ENCODE measurements at regions not wholly inside any gene's neighbourhood (a gene's known extent, or its start where the extent isn't known, plus 50 kb on each side); places are given as distances from the start of the nearest gene placed in this dataset.
A peak's percentile ranks its signal among the peaks of the same experiment; 100 is the strongest.
"Not testable (repeated sequence)": the region's sequence is repeated elsewhere in the genome, so short reads cannot be mapped to it uniquely, and the experiment has no call there.

- Histone ChIP-seq H3K36me3 (no peaks in the 10 kb centered on the region), H3K9ac (no peak overlapping the region), H3K27ac (no peak overlapping the region), H3K27me3 (no peaks in the 10 kb centered on the region), H3K4me3 (no peak overlapping the region), H4K20me1 (no peaks in the 10 kb centered on the region), H3K4me1 (peaks cover 0 to 5% (median 0%) of the 10 kb centered on the region in 10 experiments; a peak in 1 of 20 replicates), H3K4me2 (no peak overlapping the region), H3K9me3 (replicated peaks in 1 of 11) (peaks cover 0 to 15% (median 0%) of the 10 kb centered on the region in 11 experiments; a peak in 6 of 22 replicates)
- no peak for TF ChIP-seq Cebpa-rat (IDR thresholded peaks at IDR 0.05)
Measured at GRCh38 chr16:65819136-65819898, 547.2 kb upstream of the CDH5 start.

GRCh38 chr16:65817799-65818198, 548.7 kb upstream of the CDH5 start:
- TF ChIP-seq Cebpa-rat (IDR thresholded peaks at IDR 0.05): no peak
- Histone ChIP-seq H4K20me1 (no peaks in the 10 kb centered on the region), H3K4me2 (no peak overlapping the region), H3K36me3 (no peaks in the 10 kb centered on the region), H3K9ac (no peak overlapping the region), H3K9me3 (replicated peaks in 1 of 11) (peaks cover 0 to 13% (median 0%) of the 10 kb centered on the region in 11 experiments; a peak in 6 of 22 replicates), H3K27me3 (no peaks in the 10 kb centered on the region), H3K4me3 (no peak overlapping the region), H3K27ac (no peak overlapping the region), H3K4me1 (peaks cover 0 to 5% (median 0%) of the 10 kb centered on the region in 10 experiments; a peak in 1 of 20 replicates)

- H4K20me1 ChIP-seq: no peaks in the 10 kb centered on the region
- H3K4me3 ChIP-seq: no peak overlapping the region
- H3K36me3 ChIP-seq: no peaks in the 10 kb centered on the region
- no peak overlapping the region for H3K9ac ChIP-seq
- H3K4me2 ChIP-seq: 0 out of 22 replicates have a peak overlapping the region, but pooled peaks of 1 of the 11 experiments have one; percentile 3
- H3K9me3 ChIP-seq (replicated peaks in 1 of 11): peaks cover 0 to 6% (median 0%) of the 10 kb centered on the region in 11 experiments; a peak in 4 of 22 replicates
- H3K27ac ChIP-seq: no peak overlapping the region
- no peak for TF ChIP-seq Cebpa-rat (IDR thresholded peaks at IDR 0.05)
- H3K4me1 ChIP-seq: peaks cover 0 to 5% (median 0%) of the 10 kb centered on the region in 10 experiments; a peak in 1 of 20 replicates
- no peaks in the 10 kb centered on the region for H3K27me3 ChIP-seq
Measured at GRCh38 chr16:65817066-65817465, 549.4 kb upstream of the CDH5 start.

- no peak overlapping the region for H3K4me3 ChIP-seq
- no peaks in the 10 kb centered on the region for H3K36me3 ChIP-seq
- H4K20me1 ChIP-seq: no peaks in the 10 kb centered on the region
- peaks cover 0 to 5% (median 0%) of the 10 kb centered on the region in 10 experiments; a peak in 1 of 20 replicates for H3K4me1 ChIP-seq
- no peak overlapping the region for H3K27ac ChIP-seq
- TF ChIP-seq Cebpa-rat (IDR thresholded peaks at IDR 0.05): no peak
- 0 out of 22 replicates have a peak overlapping the region, but pooled peaks of 1 of the 11 experiments have one; percentile 3 for H3K4me2 ChIP-seq
- no peaks in the 10 kb centered on the region for H3K27me3 ChIP-seq
- H3K9me3 ChIP-seq (replicated peaks in 1 of 11): peaks cover 0 to 1% (median 0%) of the 10 kb centered on the region in 11 experiments; a peak in 3 of 22 replicates
- H3K9ac ChIP-seq: no peak overlapping the region
Measured at GRCh38 chr16:65816556-65816955, 549.9 kb upstream of the CDH5 start.

GRCh38 chr16:65815707-65816106, 550.8 kb upstream of the CDH5 start:
- TF ChIP-seq Cebpa-rat (IDR thresholded peaks at IDR 0.05): no peak
- no peak overlapping the region for H3K27ac ChIP-seq
- no peak overlapping the region for H3K4me2 ChIP-seq
- H4K20me1 ChIP-seq: no peaks in the 10 kb centered on the region
- H3K36me3 ChIP-seq: no peaks in the 10 kb centered on the region
- H3K9ac ChIP-seq: no peak overlapping the region
- no peak overlapping the region for H3K4me3 ChIP-seq
- H3K9me3 ChIP-seq (replicated peaks in 1 of 11): no peaks in the 10 kb centered on the region; a peak in 1 of 22 replicates
- H3K27me3 ChIP-seq: no peaks in the 10 kb centered on the region
- peaks cover 0 to 5% (median 0%) of the 10 kb centered on the region in 10 experiments; a peak in 1 of 20 replicates for H3K4me1 ChIP-seq

GRCh38 chr16:65813879-65814278, 552.6 kb upstream of the CDH5 start:
- not testable (repeated sequence) for H3K4me3 ChIP-seq; H4K20me1 ChIP-seq; H3K4me2 ChIP-seq; H3K4me1 ChIP-seq; H3K9ac ChIP-seq; H3K27ac ChIP-seq; H3K36me3 ChIP-seq; H3K9me3 ChIP-seq (replicated peaks in 1 of 11); H3K27me3 ChIP-seq

- Histone ChIP-seq H3K4me3 (no peak overlapping the region), H3K9ac (no peak overlapping the region), H3K4me1 (peaks cover 0 to 9% (median 0%) of the 10 kb centered on the region in 10 experiments; a peak in 5 of 20 replicates), H4K20me1 (no peaks in the 10 kb centered on the region), H3K27me3 (no peaks in the 10 kb centered on the region), H3K27ac (no peak overlapping the region), H3K9me3 (replicated peaks in 1 of 11) (no peaks in the 10 kb centered on the region), H3K36me3 (no peaks in the 10 kb centered on the region), H3K4me2 (no peak overlapping the region)
- no peak for TF ChIP-seq Cebpa-rat (IDR thresholded peaks at IDR 0.05)
Measured at GRCh38 chr16:65809627-65810026, 556.9 kb upstream of the CDH5 start.

- no peak for TF ChIP-seq Cebpa-rat (IDR thresholded peaks at IDR 0.05)
- Histone ChIP-seq H3K27me3 (no peaks in the 10 kb centered on the region), H4K20me1 (no peaks in the 10 kb centered on the region), H3K4me3 (no peak overlapping the region), H3K9me3 (replicated peaks in 1 of 11) (no peaks in the 10 kb centered on the region), H3K9ac (no peak overlapping the region), H3K4me2 (no peak overlapping the region), H3K27ac (no peak overlapping the region), H3K36me3 (no peaks in the 10 kb centered on the region), H3K4me1 (peaks cover 0 to 9% (median 0%) of the 10 kb centered on the region in 10 experiments; a peak in 5 of 20 replicates)
Measured at GRCh38 chr16:65808790-65809189, 557.7 kb upstream of the CDH5 start.

GRCh38 chr16:65807858-65808257, 558.6 kb upstream of the CDH5 start:
- Histone ChIP-seq H3K4me1 (peaks cover 0 to 9% (median 0%) of the 10 kb centered on the region in 10 experiments; a peak in 5 of 20 replicates), H3K36me3 (no peaks in the 10 kb centered on the region), H3K4me3 (no peak overlapping the region), H3K9ac (no peak overlapping the region), H3K27me3 (no peaks in the 10 kb centered on the region), H3K9me3 (replicated peaks in 1 of 11) (no peaks in the 10 kb centered on the region), H4K20me1 (no peaks in the 10 kb centered on the region), H3K27ac (no peak overlapping the region), H3K4me2 (peak overlapping the region in 1 of 11 experiments; percentile 9; a peak in 1 of 22 replicates)
- TF ChIP-seq Cebpa-rat (IDR thresholded peaks at IDR 0.05): no peak

DNA sequence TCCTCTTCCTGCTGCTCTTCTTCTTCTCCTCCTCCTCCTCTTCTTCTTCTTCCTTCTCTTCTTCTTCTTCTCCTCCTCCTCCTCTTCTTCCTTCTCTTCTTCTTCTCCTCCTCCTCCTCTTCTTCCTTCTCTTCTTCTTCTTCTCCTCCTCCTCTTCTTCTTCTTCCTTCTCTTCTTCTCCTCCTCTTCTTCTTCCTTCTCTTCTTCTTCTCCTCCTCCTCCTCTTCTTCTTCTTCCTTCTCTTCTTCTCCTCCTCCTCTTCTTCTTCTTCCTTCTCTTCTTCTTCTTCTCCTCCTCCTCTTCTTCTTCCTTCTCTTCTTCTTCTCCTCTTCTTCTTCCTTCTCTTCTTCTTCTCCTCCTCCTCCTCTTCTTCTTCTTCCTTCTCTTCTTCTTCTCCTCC, 560.8 kb upstream of the CDH5 start:
- H3K4me1 ChIP-seq; H3K27me3 ChIP-seq; H3K9me3 ChIP-seq (replicated peaks in 1 of 11); H3K4me3 ChIP-seq; H3K27ac ChIP-seq; H3K36me3 ChIP-seq; H3K4me2 ChIP-seq; H4K20me1 ChIP-seq; H3K9ac ChIP-seq: not testable (repeated sequence)

Data from BLaER1 treated with 17β-estradiol and CSF1 and Interleukin-3, amounts not matched to agents 10 nM and 100 nM (cell line).